HepG2 (cell line): ENCODE measurements at regions not wholly inside any gene's neighbourhood (a gene's known extent, or its start where the extent isn't known, plus 50 kb on each side); places are given as distances from the start of the nearest gene placed in this dataset.

Experiments used
- ATAC-seq: fragments of 200-7000 bp; cut with Tn5 transposase; 3 replicates; pipeline ENCODE4 v1.9.1; 2020; ENCODE audit warnings: mild to moderate bottlenecking, moderate library complexity
- BruUV-seq: library from RNA; stranded (reverse); fragments of 400-500 nt; replicated peaks from 2 replicates; lab custom pipeline; 2021; lab: Mats Ljungman, UMichigan
- CTCF ChIA-PET: fragments of 300-600 bp; formaldehyde crosslinking; extraction: SDS; loops from one replicate; lab custom pipeline; 2021; ENCODE audit warnings: low total read pairs, inconsistent platforms, low intra/inter-chr PET ratio; lab: Yijun Ruan, JAX
- POLR2A ChIA-PET: fragments of 350-600 bp; sonication (Branson Sonifier 250); formaldehyde crosslinking; loops from one replicate; lab custom pipeline; 2020; ENCODE audit warnings: antibody characterized with exemption, inconsistent platforms; lab: Yijun Ruan, JAX
- DNase-seq: peaks from one replicate; pipeline ENCODE4 v3.0.0-alpha.2; 2015; ENCODE audit warnings: low spot score
- FAIRE-seq: peaks from 3 replicates; lab custom pipeline; 2011; peaks lifted over from hg19 to GRCh38; lab: Jason Lieb, UNC
- H2AFZ ChIP-seq: one replicate; pipeline ENCODE4 v1.6.1; 2011; ENCODE audit warnings: low read length, inconsistent platforms
- H3K27ac ChIP-seq: fragments of 300-600 bp; 3 replicates; pipeline ENCODE4 v1.8.0; 2011; ENCODE audit warnings: mixed run types, mild to moderate bottlenecking, mixed read lengths, low read length, inconsistent platforms; ENCODE audit not compliant: insufficient read depth; ENCODE audit errors: extremely low read length
- H3K27me3 ChIP-seq, 2 experiments: fragments of 200-600 bp in 1 of 2; 2 replicates in 1 of 2; 3 replicates in 1 of 2; pipeline versions ENCODE4 v1.6.0 to v1.8.0; 2011; ENCODE audit warnings: low read length in 2 of 2, mild to moderate bottlenecking in 2 of 2, moderate library complexity in 2 of 2, inconsistent platforms in 1 of 2; ENCODE audit not compliant: insufficient read depth in 2 of 2, control insufficient read depth in 1 of 2
- H3K36me3 ChIP-seq, 2 experiments: fragments of 200-600 bp in 1 of 2; replicated peaks in 1 of 2; 2 replicates in 1 of 2; 3 replicates in 1 of 2; pipeline versions ENCODE4 v1.5.1 to v1.8.0; 2011; ENCODE audit warnings: low read length in 2 of 2, inconsistent platforms in 1 of 2; ENCODE audit not compliant: insufficient read depth in 2 of 2, control insufficient read depth in 1 of 2
- H3K4me1 ChIP-seq: 2 replicates; pipeline ENCODE4 v1.5.1; 2012; ENCODE audit warnings: low read length, inconsistent platforms; ENCODE audit not compliant: insufficient read depth
- H3K4me2 ChIP-seq: 2 replicates; pipeline ENCODE4 v1.6.0; 2011; ENCODE audit warnings: low read depth, low read length, inconsistent platforms
- H3K4me3 ChIP-seq, 3 experiments: fragments of 200-600 bp in 1 of 3; sonication (generic), shearing (Covaris generic) in 1 of 3; replicated peaks in 1 of 3; 2 replicates each; pipeline ENCODE4 v1.5.1; 2011 to 2016; ENCODE audit warnings: low read length in 3 of 3, inconsistent platforms in 2 of 3, low read depth in 2 of 3, mild to moderate bottlenecking in 2 of 3, control low read depth in 1 of 3, mixed read lengths in 1 of 3; ENCODE audit not compliant: insufficient read depth in 1 of 3
- H3K79me2 ChIP-seq: one replicate; pipeline ENCODE4 v1.6.1; 2011; ENCODE audit warnings: low read length, inconsistent platforms; ENCODE audit not compliant: insufficient read depth
- H3K9ac ChIP-seq: 2 replicates; pipeline ENCODE4 v1.6.0; 2011; ENCODE audit warnings: mild to moderate bottlenecking, low read depth, low read length, inconsistent platforms; ENCODE audit not compliant: insufficient read depth
- H3K9me3 ChIP-seq: 2 replicates; pipeline ENCODE4 v1.5.1; 2012; ENCODE audit warnings: mild to moderate bottlenecking, low read length
- H4K20me1 ChIP-seq: 2 replicates; pipeline ENCODE4 v1.6.0; 2011; ENCODE audit warnings: inconsistent platforms, mild to moderate bottlenecking, low read length, moderate library complexity; ENCODE audit not compliant: insufficient read depth
- ARID2 ChIP-seq: sonication (generic); formaldehyde crosslinking; IDR thresholded peaks from 2 replicates; pipeline ENCODE4 v1.8.1; 2022; ENCODE audit warnings: mild to moderate bottlenecking, missing genetic modification reagents, borderline replicate concordance
- BRCA1 ChIP-seq: sonication (generic); formaldehyde crosslinking; IDR thresholded peaks from 2 replicates; pipeline ENCODE4 v1.4.0; 2020; ENCODE audit warnings: missing genetic modification reagents
- HNF4A ChIP-seq: sonication (generic); formaldehyde crosslinking; IDR thresholded peaks from 2 replicates; pipeline ENCODE4 v1.4.0; 2020; ENCODE audit warnings: missing genetic modification reagents
- KDM1A ChIP-seq: IDR thresholded peaks from 2 replicates; pipeline ENCODE4 v1.6.1; 2016; ENCODE audit warnings: missing compliant biosample characterization
- SCMH1 ChIP-seq: sonication (generic); formaldehyde crosslinking; IDR thresholded peaks from 2 replicates; pipeline ENCODE4 v1.9.0; 2021; ENCODE audit warnings: missing genetic modification reagents, mild to moderate bottlenecking, borderline replicate concordance
- SKI ChIP-seq: fragments of 450-650 bp; IDR thresholded peaks from one replicate; pipeline ENCODE4 v1.6.1; 2018; ENCODE audit warnings: mild to moderate bottlenecking; ENCODE audit not compliant: partially characterized antibody
- ZNF34 ChIP-seq: sonication (generic); formaldehyde crosslinking; IDR thresholded peaks from 2 replicates; pipeline ENCODE4 v1.4.0; 2020; ENCODE audit warnings: mild to moderate bottlenecking, missing genetic modification reagents, borderline replicate concordance
- ZNF460 ChIP-seq: sonication (generic); formaldehyde crosslinking; IDR thresholded peaks from 2 replicates; pipeline ENCODE4 v1.5.1; 2020; ENCODE audit warnings: missing genetic modification reagents, mild to moderate bottlenecking, borderline replicate concordance
- ZNF678 ChIP-seq: sonication (generic); formaldehyde crosslinking; IDR thresholded peaks from 2 replicates; pipeline ENCODE4 v1.4.0; 2020; ENCODE audit warnings: mild to moderate bottlenecking, missing genetic modification reagents
- WGBS: methylation state at CpG from one replicate; pipeline ENCODE4 v1.1.6; 2017; ENCODE audit warnings: low lambda C conversion rate; 5-methylcytosine and 5-hydroxymethylcytosine counted together
- in situ Hi-C: cut with HindIII; loops from 2 replicates; pipeline ENCODE4 v1.10.0; 2017; ENCODE audit warnings: low pct_unique_long_range_greater_than_20kb; ENCODE audit not compliant: extremely low pct_ligation_motif_present
- intact Hi-C: fragments of 100-400 bp; cut with micrococcal nuclease; formaldehyde crosslinking; loops from one replicate; pipeline ENCODE4 v1.10.0; 2022; ENCODE audit not compliant: unreplicated experiment
- TF ChIP-seq, protein P1 (sequence below): sonication (generic); formaldehyde crosslinking; IDR thresholded peaks from 2 replicates; pipeline ENCODE4 v1.5.1; 2020; ENCODE audit warnings: mild to moderate bottlenecking, missing genetic modification reagents, borderline replicate concordance
- TF ChIP-seq, protein P2 (sequence below): sonication (generic); formaldehyde crosslinking; conservative IDR thresholded peaks from 2 replicates; pipeline ENCODE4 v1.4.0; 2020; ENCODE audit warnings: missing genetic modification reagents
- TF ChIP-seq, protein P3 (sequence below): sonication (generic); formaldehyde crosslinking; IDR thresholded peaks from 2 replicates; pipeline ENCODE4 v1.8.1; 2022; ENCODE audit warnings: mild to moderate bottlenecking, missing genetic modification reagents
- TF ChIP-seq, protein P4 (sequence below): IDR thresholded peaks from 2 replicates; pipeline ENCODE4 v1.6.1; 2016; ENCODE audit warnings: low read depth, borderline replicate concordance
- TF ChIP-seq, protein P5 (sequence below): sonication (generic); formaldehyde crosslinking; IDR thresholded peaks from 2 replicates; pipeline ENCODE4 v1.8.0; 2022; ENCODE audit warnings: mild to moderate bottlenecking, missing genetic modification reagents

DNA sequence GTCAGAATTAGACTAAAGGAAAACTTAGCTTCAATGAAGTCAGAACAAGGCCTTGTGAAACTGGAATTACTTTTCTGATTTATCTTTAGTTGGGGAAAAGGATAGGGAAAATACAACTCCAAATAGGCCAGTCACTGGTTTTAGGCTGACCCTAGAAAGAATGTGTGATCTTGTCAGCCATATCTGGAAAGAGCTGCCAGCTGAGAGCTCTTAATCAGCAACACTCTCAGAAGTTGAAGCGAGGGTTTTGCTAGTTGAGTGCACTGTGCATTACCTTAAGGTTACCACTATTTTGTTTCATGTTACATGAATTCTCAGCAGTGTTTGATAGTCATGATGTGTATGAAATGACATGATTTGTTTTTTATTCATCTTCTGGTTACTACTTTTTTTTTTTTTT is 905.3 kb upstream of the ALCAM start (continued):
- TF ChIP-seq, protein P1, sequence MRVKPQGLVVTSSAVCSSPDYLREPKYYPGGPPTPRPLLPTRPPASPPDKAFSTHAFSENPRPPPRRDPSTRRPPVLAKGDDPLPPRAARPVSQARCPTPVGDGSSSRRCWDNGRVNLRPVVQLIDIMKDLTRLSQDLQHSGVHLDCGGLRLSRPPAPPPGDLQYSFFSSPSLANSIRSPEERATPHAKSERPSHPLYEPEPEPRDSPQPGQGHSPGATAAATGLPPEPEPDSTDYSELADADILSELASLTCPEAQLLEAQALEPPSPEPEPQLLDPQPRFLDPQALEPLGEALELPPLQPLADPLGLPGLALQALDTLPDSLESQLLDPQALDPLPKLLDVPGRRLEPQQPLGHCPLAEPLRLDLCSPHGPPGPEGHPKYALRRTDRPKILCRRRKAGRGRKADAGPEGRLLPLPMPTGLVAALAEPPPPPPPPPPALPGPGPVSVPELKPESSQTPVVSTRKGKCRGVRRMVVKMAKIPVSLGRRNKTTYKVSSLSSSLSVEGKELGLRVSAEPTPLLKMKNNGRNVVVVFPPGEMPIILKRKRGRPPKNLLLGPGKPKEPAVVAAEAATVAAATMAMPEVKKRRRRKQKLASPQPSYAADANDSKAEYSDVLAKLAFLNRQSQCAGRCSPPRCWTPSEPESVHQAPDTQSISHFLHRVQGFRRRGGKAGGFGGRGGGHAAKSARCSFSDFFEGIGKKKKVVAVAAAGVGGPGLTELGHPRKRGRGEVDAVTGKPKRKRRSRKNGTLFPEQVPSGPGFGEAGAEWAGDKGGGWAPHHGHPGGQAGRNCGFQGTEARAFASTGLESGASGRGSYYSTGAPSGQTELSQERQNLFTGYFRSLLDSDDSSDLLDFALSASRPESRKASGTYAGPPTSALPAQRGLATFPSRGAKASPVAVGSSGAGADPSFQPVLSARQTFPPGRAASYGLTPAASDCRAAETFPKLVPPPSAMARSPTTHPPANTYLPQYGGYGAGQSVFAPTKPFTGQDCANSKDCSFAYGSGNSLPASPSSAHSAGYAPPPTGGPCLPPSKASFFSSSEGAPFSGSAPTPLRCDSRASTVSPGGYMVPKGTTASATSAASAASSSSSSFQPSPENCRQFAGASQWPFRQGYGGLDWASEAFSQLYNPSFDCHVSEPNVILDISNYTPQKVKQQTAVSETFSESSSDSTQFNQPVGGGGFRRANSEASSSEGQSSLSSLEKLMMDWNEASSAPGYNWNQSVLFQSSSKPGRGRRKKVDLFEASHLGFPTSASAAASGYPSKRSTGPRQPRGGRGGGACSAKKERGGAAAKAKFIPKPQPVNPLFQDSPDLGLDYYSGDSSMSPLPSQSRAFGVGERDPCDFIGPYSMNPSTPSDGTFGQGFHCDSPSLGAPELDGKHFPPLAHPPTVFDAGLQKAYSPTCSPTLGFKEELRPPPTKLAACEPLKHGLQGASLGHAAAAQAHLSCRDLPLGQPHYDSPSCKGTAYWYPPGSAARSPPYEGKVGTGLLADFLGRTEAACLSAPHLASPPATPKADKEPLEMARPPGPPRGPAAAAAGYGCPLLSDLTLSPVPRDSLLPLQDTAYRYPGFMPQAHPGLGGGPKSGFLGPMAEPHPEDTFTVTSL (CRISPR knock-in tag) = no peak
- TF ChIP-seq ZNF34 (CRISPR knock-in tag) = no peak
- no peak for TF ChIP-seq HNF4A
- TF ChIP-seq BRCA1 = no peak

DNA sequence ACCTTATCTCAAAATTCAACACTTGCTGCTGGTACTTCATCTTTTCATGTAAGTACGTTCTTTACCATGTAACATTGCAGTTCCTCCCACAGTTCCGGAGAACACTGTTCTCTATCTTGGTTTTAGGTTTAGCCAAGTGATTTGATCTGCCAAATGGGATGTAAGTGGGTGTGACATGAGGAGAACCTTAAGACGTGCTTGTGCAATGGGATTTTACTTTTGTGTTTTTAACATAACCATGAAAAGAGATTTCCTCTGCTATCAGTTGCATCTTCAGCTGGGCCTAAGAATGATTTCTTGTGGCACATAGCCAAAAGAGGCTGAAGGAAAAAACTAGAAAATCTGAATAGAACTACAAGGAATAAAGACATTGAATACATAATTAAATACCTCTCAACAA is 894.5 kb upstream of the ALCAM start:
- Histone ChIP-seq H2AFZ (no peak overlapping the region), H3K79me2 (no peaks in the 10 kb centered on the region), H3K4me3 (no peak overlapping the region), H3K4me1 (no peaks in the 10 kb centered on the region), H3K27me3 (no peaks in the 10 kb centered on the region), H3K27ac (no peak overlapping the region), H3K9me3 (peaks cover 10% of the 10 kb centered on the region; the same call in 1 of the 2 replicates), H4K20me1 (no peaks in the 10 kb centered on the region), H3K9ac (no peak overlapping the region), H3K36me3 (no peaks in the 10 kb centered on the region), H3K4me2 (no peak overlapping the region)
- ChIA-PET CTCF (no interaction called here), POLR2A (no interaction called here)
- in situ Hi-C loops (no loop called here), intact Hi-C loops (no loop called here)
- BruUV-seq = no TSS peak
- WGBS = 2% methylated on average over 3 of the region's 3 CpGs
- no peak for ATAC-seq
- DNase-seq = no peak
- no peak for FAIRE-seq
- TF ChIP-seq ZNF678 (CRISPR knock-in tag) = no peak
- TF ChIP-seq ZNF460 (CRISPR knock-in tag) = no peak
- TF ChIP-seq KDM1A (CRISPR knock-in tag) = no peak
- TF ChIP-seq, protein P2, sequence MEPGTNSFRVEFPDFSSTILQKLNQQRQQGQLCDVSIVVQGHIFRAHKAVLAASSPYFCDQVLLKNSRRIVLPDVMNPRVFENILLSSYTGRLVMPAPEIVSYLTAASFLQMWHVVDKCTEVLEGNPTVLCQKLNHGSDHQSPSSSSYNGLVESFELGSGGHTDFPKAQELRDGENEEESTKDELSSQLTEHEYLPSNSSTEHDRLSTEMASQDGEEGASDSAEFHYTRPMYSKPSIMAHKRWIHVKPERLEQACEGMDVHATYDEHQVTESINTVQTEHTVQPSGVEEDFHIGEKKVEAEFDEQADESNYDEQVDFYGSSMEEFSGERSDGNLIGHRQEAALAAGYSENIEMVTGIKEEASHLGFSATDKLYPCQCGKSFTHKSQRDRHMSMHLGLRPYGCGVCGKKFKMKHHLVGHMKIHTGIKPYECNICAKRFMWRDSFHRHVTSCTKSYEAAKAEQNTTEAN (CRISPR knock-in tag) = no peak
- no peak for TF ChIP-seq ARID2 (CRISPR knock-in tag)
- TF ChIP-seq SCMH1 (CRISPR knock-in tag) = no peak
- TF ChIP-seq, protein P3, sequence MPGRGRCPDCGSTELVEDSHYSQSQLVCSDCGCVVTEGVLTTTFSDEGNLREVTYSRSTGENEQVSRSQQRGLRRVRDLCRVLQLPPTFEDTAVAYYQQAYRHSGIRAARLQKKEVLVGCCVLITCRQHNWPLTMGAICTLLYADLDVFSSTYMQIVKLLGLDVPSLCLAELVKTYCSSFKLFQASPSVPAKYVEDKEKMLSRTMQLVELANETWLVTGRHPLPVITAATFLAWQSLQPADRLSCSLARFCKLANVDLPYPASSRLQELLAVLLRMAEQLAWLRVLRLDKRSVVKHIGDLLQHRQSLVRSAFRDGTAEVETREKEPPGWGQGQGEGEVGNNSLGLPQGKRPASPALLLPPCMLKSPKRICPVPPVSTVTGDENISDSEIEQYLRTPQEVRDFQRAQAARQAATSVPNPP (CRISPR knock-in tag) = no peak
- TF ChIP-seq, protein P4, sequence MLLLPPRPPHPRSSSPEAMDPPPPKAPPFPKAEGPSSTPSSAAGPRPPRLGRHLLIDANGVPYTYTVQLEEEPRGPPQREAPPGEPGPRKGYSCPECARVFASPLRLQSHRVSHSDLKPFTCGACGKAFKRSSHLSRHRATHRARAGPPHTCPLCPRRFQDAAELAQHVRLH (CRISPR knock-in tag) = no peak
- TF ChIP-seq SKI = no peak
- TF ChIP-seq, protein P5, sequence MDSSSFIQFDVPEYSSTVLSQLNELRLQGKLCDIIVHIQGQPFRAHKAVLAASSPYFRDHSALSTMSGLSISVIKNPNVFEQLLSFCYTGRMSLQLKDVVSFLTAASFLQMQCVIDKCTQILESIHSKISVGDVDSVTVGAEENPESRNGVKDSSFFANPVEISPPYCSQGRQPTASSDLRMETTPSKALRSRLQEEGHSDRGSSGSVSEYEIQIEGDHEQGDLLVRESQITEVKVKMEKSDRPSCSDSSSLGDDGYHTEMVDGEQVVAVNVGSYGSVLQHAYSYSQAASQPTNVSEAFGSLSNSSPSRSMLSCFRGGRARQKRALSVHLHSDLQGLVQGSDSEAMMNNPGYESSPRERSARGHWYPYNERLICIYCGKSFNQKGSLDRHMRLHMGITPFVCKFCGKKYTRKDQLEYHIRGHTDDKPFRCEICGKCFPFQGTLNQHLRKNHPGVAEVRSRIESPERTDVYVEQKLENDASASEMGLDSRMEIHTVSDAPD (CRISPR knock-in tag) = no peak
